WTC11 (cell line): ENCODE measurements at regions not wholly inside any gene's neighbourhood (a gene's known extent, or its start where the extent isn't known, plus 50 kb on each side); places are given as distances from the start of the nearest gene placed in this dataset.

Source experiments
- CREB1 ChIP-seq: sonication (generic); formaldehyde crosslinking; IDR thresholded peaks from 2 replicates; pipeline ENCODE4 v1.8.0; 2023; ENCODE audit warnings: mild to moderate bottlenecking, missing genetic modification reagents
- GABPB1 ChIP-seq: sonication (generic); formaldehyde crosslinking; IDR thresholded peaks from 2 replicates; pipeline ENCODE4 v1.8.1; 2023; ENCODE audit warnings: mild to moderate bottlenecking, missing genetic modification reagents
- TEAD4 ChIP-seq: sonication (generic); formaldehyde crosslinking; IDR thresholded peaks from 2 replicates; pipeline ENCODE4 v1.8.0; 2022; ENCODE audit warnings: mild to moderate bottlenecking, missing genetic modification reagents
- TF ChIP-seq, protein P1 (sequence below): fragments of 200-600 bp; IDR thresholded peaks from 2 replicates; pipeline ENCODE4 v1.8.0; 2022; ENCODE audit warnings: antibody characterized with exemption
- TF ChIP-seq, protein P2 (sequence below): sonication (generic); formaldehyde crosslinking; IDR thresholded peaks from 2 replicates; pipeline ENCODE4 v1.8.0; 2022; ENCODE audit warnings: mild to moderate bottlenecking, missing genetic modification reagents
- TF ChIP-seq, protein P3 (sequence below): sonication (generic); formaldehyde crosslinking; IDR thresholded peaks from 2 replicates; pipeline ENCODE4 v1.8.1; 2022; ENCODE audit warnings: low read depth, mild to moderate bottlenecking, moderate library complexity, missing genetic modification reagents, borderline replicate concordance

DNA sequence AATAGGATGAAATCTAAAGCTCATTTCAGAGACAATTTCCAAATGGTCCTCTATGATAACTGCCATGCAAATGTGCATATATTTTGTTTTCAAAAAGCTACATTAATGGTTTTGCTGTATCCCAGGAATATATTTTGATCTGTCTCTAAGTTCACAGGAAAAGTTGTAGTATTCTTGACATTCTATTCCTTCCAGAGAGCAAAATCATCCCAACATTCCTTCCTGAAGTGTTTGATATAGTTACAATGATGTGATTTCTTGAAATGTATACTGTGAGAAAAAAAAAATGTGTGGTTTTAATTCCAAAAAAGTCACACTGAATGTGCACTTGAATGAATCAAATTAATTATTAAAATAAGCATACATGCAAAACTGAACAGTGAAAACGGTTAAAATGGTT is 996.0 kb upstream of the CITED2 start:
- TF ChIP-seq, protein P1, sequence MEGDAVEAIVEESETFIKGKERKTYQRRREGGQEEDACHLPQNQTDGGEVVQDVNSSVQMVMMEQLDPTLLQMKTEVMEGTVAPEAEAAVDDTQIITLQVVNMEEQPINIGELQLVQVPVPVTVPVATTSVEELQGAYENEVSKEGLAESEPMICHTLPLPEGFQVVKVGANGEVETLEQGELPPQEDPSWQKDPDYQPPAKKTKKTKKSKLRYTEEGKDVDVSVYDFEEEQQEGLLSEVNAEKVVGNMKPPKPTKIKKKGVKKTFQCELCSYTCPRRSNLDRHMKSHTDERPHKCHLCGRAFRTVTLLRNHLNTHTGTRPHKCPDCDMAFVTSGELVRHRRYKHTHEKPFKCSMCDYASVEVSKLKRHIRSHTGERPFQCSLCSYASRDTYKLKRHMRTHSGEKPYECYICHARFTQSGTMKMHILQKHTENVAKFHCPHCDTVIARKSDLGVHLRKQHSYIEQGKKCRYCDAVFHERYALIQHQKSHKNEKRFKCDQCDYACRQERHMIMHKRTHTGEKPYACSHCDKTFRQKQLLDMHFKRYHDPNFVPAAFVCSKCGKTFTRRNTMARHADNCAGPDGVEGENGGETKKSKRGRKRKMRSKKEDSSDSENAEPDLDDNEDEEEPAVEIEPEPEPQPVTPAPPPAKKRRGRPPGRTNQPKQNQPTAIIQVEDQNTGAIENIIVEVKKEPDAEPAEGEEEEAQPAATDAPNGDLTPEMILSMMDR, result no peak
- TF ChIP-seq, protein P2, sequence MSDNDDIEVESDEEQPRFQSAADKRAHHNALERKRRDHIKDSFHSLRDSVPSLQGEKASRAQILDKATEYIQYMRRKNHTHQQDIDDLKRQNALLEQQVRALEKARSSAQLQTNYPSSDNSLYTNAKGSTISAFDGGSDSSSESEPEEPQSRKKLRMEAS (CRISPR knock-in tag), result no peak
- TF ChIP-seq TEAD4 (no peak), GABPB1 (CRISPR knock-in tag) (no peak), CREB1 (CRISPR knock-in tag) (no peak)
- TF ChIP-seq, protein P3, sequence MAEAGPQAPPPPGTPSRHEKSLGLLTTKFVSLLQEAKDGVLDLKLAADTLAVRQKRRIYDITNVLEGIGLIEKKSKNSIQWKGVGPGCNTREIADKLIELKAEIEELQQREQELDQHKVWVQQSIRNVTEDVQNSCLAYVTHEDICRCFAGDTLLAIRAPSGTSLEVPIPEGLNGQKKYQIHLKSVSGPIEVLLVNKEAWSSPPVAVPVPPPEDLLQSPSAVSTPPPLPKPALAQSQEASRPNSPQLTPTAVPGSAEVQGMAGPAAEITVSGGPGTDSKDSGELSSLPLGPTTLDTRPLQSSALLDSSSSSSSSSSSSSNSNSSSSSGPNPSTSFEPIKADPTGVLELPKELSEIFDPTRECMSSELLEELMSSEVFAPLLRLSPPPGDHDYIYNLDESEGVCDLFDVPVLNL (CRISPR knock-in tag), result no peak
